CD14-positive monocyte (primary cell): ENCODE measurements at regions not wholly inside any gene's neighbourhood (a gene's known extent, or its start where the extent isn't known, plus 50 kb on each side); places are given as distances from the start of the nearest gene placed in this dataset.

Source experiments
- DNase-seq, 3 donors: peaks; one replicate each; pipeline ENCODE4 v3.0.0-alpha.2; 2011 to 2022
- H2AFZ ChIP-seq: 2 replicates; pipeline ENCODE4 v1.6.0; 2012; ENCODE audit warnings: mild to moderate bottlenecking, low read depth, low read length, inconsistent platforms; ENCODE audit not compliant: insufficient read depth, poor library complexity, severe bottlenecking
- H3K27ac ChIP-seq, 2 donors: 1 replicate in 1 of 2; 2 replicates in 1 of 2; pipeline ENCODE4 v1.5.1; 2012 to 2013; ENCODE audit warnings: low read length in 2 of 2, control low read depth in 1 of 2, inconsistent platforms in 1 of 2, low read depth in 1 of 2, mild to moderate bottlenecking in 1 of 2
- H3K27me3 ChIP-seq, 2 donors: one replicate each; pipeline versions ENCODE4 v1.6.0 to v1.6.1; 2011 to 2013; ENCODE audit warnings: low read length in 2 of 2; ENCODE audit not compliant: control insufficient read depth in 2 of 2, insufficient read depth in 2 of 2
- H3K36me3 ChIP-seq, 2 donors: replicated peaks in 1 of 2; 1 replicate in 1 of 2; 2 replicates in 1 of 2; pipeline versions ENCODE4 v1.5.1 to v1.6.1; 2012 to 2013; ENCODE audit warnings: low read length in 2 of 2, control low read depth in 1 of 2, inconsistent platforms in 1 of 2, mild to moderate bottlenecking in 1 of 2; ENCODE audit not compliant: insufficient read depth in 2 of 2, control insufficient read depth in 1 of 2
- H3K4me1 ChIP-seq, 2 donors: 1 replicate in 1 of 2; 2 replicates in 1 of 2; pipeline versions ENCODE4 v1.5.1 to v1.6.1; 2012 to 2013; ENCODE audit warnings: low read length in 2 of 2, control low read depth in 1 of 2, inconsistent platforms in 1 of 2, mild to moderate bottlenecking in 1 of 2, moderate library complexity in 1 of 2; ENCODE audit not compliant: insufficient read depth in 2 of 2, control insufficient read depth in 1 of 2
- H3K4me2 ChIP-seq: replicated peaks from 2 replicates; pipeline ENCODE3; 2012; ENCODE audit warnings: low read length, moderate library complexity, mild to moderate bottlenecking; ENCODE audit not compliant: poor library complexity, severe bottlenecking; ENCODE audit errors: extremely low read depth
- H3K4me3 ChIP-seq, 3 experiments: fragments of 200-600 bp in 1 of 3; sonication (generic) in 1 of 3; replicated peaks in 1 of 3; 1 replicate in 2 of 3; 2 replicates in 1 of 3; pipeline ENCODE4 v1.5.1; 2011 to 2013; ENCODE audit warnings: low read length in 3 of 3, mild to moderate bottlenecking in 3 of 3, control low read depth in 2 of 3, low read depth in 2 of 3, inconsistent platforms in 1 of 3, moderate library complexity in 1 of 3
- H3K79me2 ChIP-seq: 2 replicates; pipeline ENCODE4 v1.6.0; 2012; ENCODE audit warnings: mild to moderate bottlenecking, control low read depth, inconsistent platforms, low read length, moderate library complexity; ENCODE audit not compliant: insufficient read depth
- H3K9ac ChIP-seq: 2 replicates; pipeline ENCODE4 v1.6.0; 2017; ENCODE audit warnings: low read length, mild to moderate bottlenecking; ENCODE audit not compliant: insufficient read depth, poor library complexity, severe bottlenecking
- H3K9me3 ChIP-seq, 2 donors: replicated peaks in 1 of 2; 1 replicate in 1 of 2; 2 replicates in 1 of 2; pipeline versions ENCODE4 v1.5.1 to v1.6.1; 2012 to 2013; ENCODE audit warnings: low read length in 2 of 2, control low read depth in 1 of 2; ENCODE audit not compliant: control insufficient read depth in 1 of 2, insufficient read depth in 1 of 2
- H4K20me1 ChIP-seq: 2 replicates; pipeline ENCODE4 v1.6.0; 2012; ENCODE audit warnings: mild to moderate bottlenecking, low read length, control low read depth, moderate library complexity; ENCODE audit not compliant: insufficient read depth
- H3K27ac Mint-ChIP-seq, 7 donors: one replicate each; pipeline ENCODE4 v1.8.0; 2020; ENCODE audit warnings: mild to moderate bottlenecking in 7 of 7, mixed read lengths in 7 of 7, moderate library complexity in 6 of 7, inconsistent platforms in 2 of 7
- H3K27me3 Mint-ChIP-seq, 3 donors: one replicate each; pipeline ENCODE4 v1.8.0; 2021 to 2022; ENCODE audit warnings: low read depth in 3 of 3, mild to moderate bottlenecking in 3 of 3, mixed read lengths in 3 of 3, moderate library complexity in 3 of 3, inconsistent platforms in 1 of 3
- H3K36me3 Mint-ChIP-seq, 2 donors: one replicate each; pipeline ENCODE4 v1.8.0; 2020; ENCODE audit warnings: mixed read lengths in 2 of 2, inconsistent platforms in 1 of 2, mild to moderate bottlenecking in 1 of 2
- H3K4me1 Mint-ChIP-seq: one replicate; pipeline ENCODE4 v1.8.0; 2020; ENCODE audit warnings: mild to moderate bottlenecking, mixed read lengths
- H3K4me3 Mint-ChIP-seq, 2 donors: one replicate each; pipeline ENCODE4 v1.8.0; 2020; ENCODE audit warnings: mild to moderate bottlenecking in 2 of 2, mixed read lengths in 2 of 2, moderate library complexity in 1 of 2
- H3K9me3 Mint-ChIP-seq, 7 donors: one replicate each; pipeline ENCODE4 v1.8.0; 2020 to 2022; ENCODE audit warnings: mixed read lengths in 7 of 7, mild to moderate bottlenecking in 6 of 7, moderate library complexity in 6 of 7, inconsistent platforms in 2 of 7
- CTCF ChIP-seq: fragments of 200-600 bp; IDR thresholded peaks from one replicate; pipeline ENCODE4 v1.8.0; 2022; ENCODE audit warnings: antibody characterized with exemption, mild to moderate bottlenecking
- WGBS: methylation state at CpG from one replicate; pipeline ENCODE4 v1.1.5; 2013; ENCODE audit warnings: missing lambda C conversion rate; ENCODE audit not compliant: insufficient coverage; 5-methylcytosine and 5-hydroxymethylcytosine counted together
- intact Hi-C, 2 donors: fragments of 100-400 bp; cut with micrococcal nuclease; formaldehyde crosslinking; loops; one replicate each; pipeline versions ENCODE4 v1.15.0 to v1.15.1; 2023

GRCh38 chr14:86790408-86791364 lies 1202.3 kb downstream of the GALC start:
- no peak overlapping the region for H3K4me3 Mint-ChIP-seq
- no peak overlapping the region for H3K27ac ChIP-seq
- H3K9me3 ChIP-seq = no peaks in the 10 kb centered on the region
- H2AFZ ChIP-seq = no peak overlapping the region
- H3K4me2 ChIP-seq = no peak overlapping the region
- H3K4me3 ChIP-seq = no peak overlapping the region
- H3K9ac ChIP-seq = no peak overlapping the region
- no peaks in the 10 kb centered on the region for H3K36me3 Mint-ChIP-seq
- no peaks in the 10 kb centered on the region for H3K79me2 ChIP-seq
- H3K4me1 ChIP-seq = no peaks in the 10 kb centered on the region
- no peak for DNase-seq
- H3K27me3 ChIP-seq = no peaks in the 10 kb centered on the region
- H3K36me3 ChIP-seq = no peaks in the 10 kb centered on the region
- no CpG with 5 or more reads among the region's 5 CpGs for WGBS
- TF ChIP-seq CTCF = no peak
- peaks cover 0 to 10% (median 0%) of the 10 kb centered on the region in 7 donors for H3K9me3 Mint-ChIP-seq
- no peak overlapping the region for H3K27ac Mint-ChIP-seq
- no peaks in the 10 kb centered on the region for H3K27me3 Mint-ChIP-seq
- no peaks in the 10 kb centered on the region for H4K20me1 ChIP-seq
- H3K4me1 Mint-ChIP-seq = no peaks in the 10 kb centered on the region
- intact Hi-C loops = no loop called here

GRCh38 chr14:86788224-86788623 lies 1204.8 kb downstream of the GALC start:
- Histone ChIP-seq H3K36me3 (no peaks in the 10 kb centered on the region), H3K27me3 (no peaks in the 10 kb centered on the region), H3K9me3 (no peaks in the 10 kb centered on the region), H3K4me1 (no peaks in the 10 kb centered on the region), H3K27ac (no peak overlapping the region), H3K79me2 (no peaks in the 10 kb centered on the region), H3K4me3 (no peak overlapping the region), H3K9ac (no peak overlapping the region), H4K20me1 (no peaks in the 10 kb centered on the region), H2AFZ (no peak overlapping the region), H3K4me2 (no peak overlapping the region)
- Mint-ChIP-seq H3K4me1 (no peaks in the 10 kb centered on the region), H3K9me3 (peaks cover 0 to 10% (median 1%) of the 10 kb centered on the region in 7 donors), H3K27ac (no peak overlapping the region), H3K36me3 (no peaks in the 10 kb centered on the region), H3K4me3 (no peak overlapping the region), H3K27me3 (no peaks in the 10 kb centered on the region)
- TF ChIP-seq CTCF = no peak
- DNase-seq = no peak
- WGBS = no CpG with 5 or more reads among the region's 1 CpG
- intact Hi-C loops = no loop called here
